Hematopoietic multipotent progenitor cell treated with erythropoietin and hydrocortisone succinate and interleukin-3 and kit ligand, for 4 days (in vitro differentiated cells): ENCODE measurements at regions not wholly inside any gene's neighbourhood (a gene's known extent, or its start where the extent isn't known, plus 50 kb on each side); places are given as distances from the start of the nearest gene placed in this dataset.
"Not testable (repeated sequence)": the region's sequence is repeated elsewhere in the genome, so short reads cannot be mapped to it uniquely, and the experiment has no call there.

ENCODE experiments used
- DNase-seq: peaks from one replicate; pipeline ENCODE4 v3.0.0-alpha.2; 2015

DNA sequence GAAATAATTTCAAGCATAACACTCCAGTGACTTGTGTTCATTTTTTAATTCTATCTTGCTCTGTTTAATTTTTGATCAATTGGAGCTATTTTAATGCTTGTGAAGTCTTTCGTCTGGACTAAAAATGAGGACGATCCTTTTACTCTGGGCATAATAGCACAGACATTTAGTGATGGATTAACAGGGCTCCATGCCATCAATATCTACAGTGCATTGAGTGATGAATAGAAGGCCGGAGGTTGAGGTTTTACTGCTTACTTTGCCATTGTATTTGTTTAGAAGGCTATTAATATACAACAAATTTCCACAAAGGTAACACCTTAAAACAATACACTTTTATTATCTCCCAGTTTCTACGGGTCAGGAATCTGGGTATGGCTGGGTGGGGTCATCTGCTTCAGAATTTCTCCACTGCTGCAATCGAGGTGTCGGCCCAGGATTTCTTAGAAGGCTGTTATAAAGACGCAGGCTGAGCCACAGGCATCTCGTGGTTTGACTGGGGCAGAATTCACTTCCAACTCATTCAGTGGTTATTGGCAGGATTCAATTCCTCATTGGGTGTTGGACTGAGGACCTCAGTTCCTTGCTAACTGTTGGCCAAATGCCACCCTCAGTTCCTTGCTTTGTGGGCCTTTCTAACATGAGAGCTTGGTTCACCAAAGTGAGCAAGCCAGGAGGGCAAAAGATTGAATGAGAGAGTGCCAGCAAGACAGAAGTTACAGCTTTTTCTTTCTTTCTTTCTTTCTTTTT lies 265.4 kb upstream of the VLDLR start:
- DNase-seq: no peak

GRCh38 chr9:2359891-2360471 lies 261.6 kb upstream of the VLDLR start:
- DNase-seq: no peak

DNA sequence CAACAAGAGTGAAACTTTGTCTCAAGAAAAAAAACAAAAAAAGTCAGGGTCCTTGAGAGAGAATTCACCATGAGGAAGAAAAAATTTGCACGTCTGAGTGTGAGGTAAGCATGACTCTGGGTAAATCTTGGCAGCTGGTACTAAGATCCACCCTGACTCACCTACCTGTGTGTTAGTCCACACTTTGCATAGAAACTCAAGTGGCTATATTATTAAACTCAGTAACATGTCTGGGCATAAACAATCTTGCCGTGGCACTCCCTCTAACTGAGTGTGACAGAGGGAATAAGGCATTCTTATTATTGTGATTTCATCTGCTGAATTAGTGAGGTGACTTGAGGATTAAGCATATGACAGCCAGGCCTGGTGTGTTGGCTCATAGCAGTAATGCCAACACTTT lies 259.4 kb upstream of the VLDLR start:
- no peak for DNase-seq

GRCh38 chr9:2363138-2363745 lies 258.3 kb upstream of the VLDLR start:
- DNase-seq: no peak

- no peak for DNase-seq
Measured at GRCh38 chr9:2363781-2364180, 257.8 kb upstream of the VLDLR start.

GRCh38 chr9:2367970-2368369 lies 253.6 kb upstream of the VLDLR start:
- no peak for DNase-seq

- no peak for DNase-seq
Measured at GRCh38 chr9:2373648-2374047, 247.9 kb upstream of the VLDLR start.

DNA sequence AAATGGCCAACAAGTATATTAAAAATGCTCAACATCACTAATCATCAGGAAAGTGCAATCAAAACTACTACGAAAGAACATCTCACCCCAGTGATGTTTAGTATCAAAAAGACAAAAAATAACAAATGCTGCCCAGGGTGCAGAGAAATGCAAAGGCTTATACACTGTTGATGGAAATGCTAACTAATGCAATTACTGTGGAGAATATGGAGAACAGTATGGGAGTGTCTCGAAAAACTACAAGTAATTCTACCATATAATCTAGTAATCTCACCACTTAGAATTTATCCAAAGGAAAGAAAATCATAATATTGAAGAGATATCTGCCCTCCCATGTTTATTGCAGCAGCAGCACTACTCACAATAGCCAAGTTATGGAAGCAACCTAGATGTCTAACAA lies 246.5 kb upstream of the VLDLR start:
- no peak for DNase-seq

DNA sequence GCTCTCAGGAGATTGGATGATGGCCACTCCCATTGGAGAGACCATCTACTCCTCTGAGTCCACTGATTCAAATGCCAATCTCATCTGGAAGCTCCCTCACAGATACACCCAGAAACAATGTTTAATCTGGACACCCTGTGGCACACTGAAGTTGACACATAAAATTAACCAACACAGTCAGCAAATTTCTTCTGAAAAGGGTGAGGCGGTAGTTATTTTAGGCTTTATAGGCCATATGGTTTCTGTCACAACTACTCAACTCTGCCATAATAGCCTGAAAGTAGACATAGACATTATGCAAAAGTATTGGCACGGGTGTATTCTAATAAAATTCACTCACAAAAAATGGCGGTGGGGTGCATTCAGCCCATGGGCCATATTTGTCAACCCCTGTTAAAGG lies 244.5 kb upstream of the VLDLR start:
- no peak for DNase-seq

GRCh38 chr9:2377834-2378233 lies 243.8 kb upstream of the VLDLR start:
- DNase-seq: no peak

GRCh38 chr9:2378266-2378665 lies 243.3 kb upstream of the VLDLR start:
- no peak for DNase-seq

- DNase-seq: no peak
Measured at GRCh38 chr9:2378816-2379215, 242.8 kb upstream of the VLDLR start.

DNA sequence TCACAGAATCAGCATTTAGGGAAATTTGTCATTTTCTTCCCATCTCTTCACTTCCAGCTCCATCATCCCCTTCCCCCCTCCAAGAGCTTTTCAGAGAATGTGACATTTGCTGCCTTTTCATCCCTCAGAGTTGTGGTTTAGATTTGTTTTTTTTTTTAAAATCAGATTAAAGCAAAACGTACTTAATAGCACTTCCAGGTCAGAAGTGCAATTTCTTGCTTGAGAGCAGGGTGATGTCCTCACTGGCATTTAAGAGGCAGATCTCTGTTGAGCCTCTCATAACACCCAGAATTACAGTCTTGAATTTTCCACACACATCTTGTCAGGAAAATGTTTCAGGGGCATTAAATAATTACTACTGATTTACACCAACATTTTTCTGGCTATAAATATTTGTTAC lies 236.8 kb upstream of the VLDLR start:
- no peak for DNase-seq

GRCh38 chr9:2385746-2386145 lies 235.8 kb upstream of the VLDLR start:
- DNase-seq: no peak

DNA sequence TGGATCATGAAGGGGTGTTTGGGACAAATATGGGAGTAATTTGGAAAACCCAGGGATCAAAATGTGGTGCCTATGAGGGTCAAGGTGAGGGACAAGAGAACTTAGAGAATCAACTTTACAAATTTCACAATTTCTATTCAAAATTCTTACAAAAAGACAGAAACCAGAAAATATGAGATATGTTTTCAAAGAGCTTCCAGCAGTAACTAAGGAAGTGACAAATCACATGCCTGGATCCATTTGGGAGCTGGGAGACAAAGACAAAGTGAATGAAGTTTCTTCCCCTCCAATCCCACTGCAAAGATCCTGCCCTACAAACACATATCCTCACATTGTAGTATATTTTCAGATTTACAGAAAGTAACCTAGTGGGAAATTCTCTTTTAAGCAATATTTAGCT lies 235.0 kb upstream of the VLDLR start:
- no peak for DNase-seq

DNA sequence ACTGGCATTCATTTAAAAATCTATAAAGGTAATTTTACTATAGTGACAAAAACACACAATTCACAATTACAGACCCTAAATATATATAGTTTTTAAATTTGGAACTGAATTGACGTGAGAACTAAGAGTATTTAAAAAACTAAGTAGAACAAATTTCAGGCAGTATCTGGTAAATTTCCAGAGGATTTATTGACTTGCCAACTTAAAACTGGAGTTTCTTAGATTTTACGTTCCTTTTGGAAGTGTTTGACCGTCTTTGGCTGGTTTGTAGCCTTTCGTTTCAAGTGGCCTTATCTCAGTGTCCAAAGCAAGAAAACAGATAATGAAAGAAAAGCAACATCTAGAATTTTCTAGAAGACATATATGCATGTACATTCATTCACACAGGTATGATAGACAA lies 234.4 kb upstream of the VLDLR start:
- no peak for DNase-seq

DNA sequence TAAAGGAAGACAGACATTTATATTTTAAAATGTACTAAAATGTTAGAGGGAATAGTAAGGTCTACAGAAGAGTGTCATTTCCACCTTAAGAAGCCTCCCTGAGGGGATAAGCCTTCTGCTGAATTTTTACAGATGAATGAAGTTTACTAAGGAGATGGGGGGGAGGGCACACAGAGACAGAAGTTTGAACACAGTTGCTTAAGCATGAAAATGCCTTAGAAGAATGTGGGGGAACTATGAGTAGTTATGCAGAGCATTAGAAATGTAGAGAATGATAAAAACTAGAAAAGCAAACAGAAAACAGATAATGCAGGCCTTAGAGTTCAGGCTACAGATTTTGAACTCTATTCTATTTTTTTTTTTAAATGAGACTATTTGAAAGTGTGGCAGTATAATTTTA lies 232.2 kb upstream of the VLDLR start:
- DNase-seq: no peak

GRCh38 chr9:2390028-2390427 lies 231.6 kb upstream of the VLDLR start:
- DNase-seq: no peak

- DNase-seq: not testable (repeated sequence)
Measured at GRCh38 chr9:2391509-2392132, 230.0 kb upstream of the VLDLR start.

DNA sequence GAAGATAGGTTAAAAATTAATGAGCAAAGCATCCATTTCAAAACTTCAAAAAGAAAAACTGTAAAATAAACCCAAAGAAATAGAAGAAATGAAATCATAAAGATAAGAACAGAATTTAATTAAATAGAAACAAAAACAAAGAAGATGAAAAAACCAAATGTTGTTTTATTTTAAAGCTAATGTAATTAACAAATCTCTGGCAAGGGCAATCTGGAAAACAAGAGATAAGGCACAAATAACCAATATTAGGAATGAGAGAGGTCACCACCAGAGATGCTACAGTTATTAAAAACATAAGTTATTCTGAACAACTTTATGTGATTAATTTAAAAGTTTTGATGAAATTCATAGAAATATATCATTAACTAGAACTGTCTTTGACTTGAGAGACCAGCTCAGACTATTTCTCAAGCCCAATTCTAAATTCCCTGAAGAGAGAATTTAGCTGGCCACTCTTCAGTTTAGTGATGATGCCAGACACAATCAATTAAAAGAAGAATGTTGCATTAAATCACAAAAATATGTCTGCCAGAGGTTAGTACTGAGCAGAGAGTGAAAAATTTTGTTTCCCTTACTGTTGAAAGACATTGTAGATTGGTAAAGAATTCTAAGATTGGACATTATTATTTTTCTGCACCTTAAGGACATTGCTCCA lies 227.4 kb upstream of the VLDLR start:
- not testable (repeated sequence) for DNase-seq

GRCh38 chr9:2395814-2396612 lies 225.6 kb upstream of the VLDLR start:
- DNase-seq: no peak

GRCh38 chr9:2396622-2397285 lies 224.8 kb upstream of the VLDLR start:
- DNase-seq: no peak
